Cardiac septum (tissue), 1 donor: ENCODE measurements at regions not wholly inside any gene's neighbourhood (a gene's known extent, or its start where the extent isn't known, plus 50 kb on each side); places are given as distances from the start of the nearest gene placed in this dataset.

ENCODE experiments used
- DNase-seq: peaks from one replicate; pipeline ENCODE4 v3.0.0-alpha.2; 2020; ENCODE audit warnings: low spot score
- intact Hi-C: fragments of 100-400 bp; cut with DNase I; formaldehyde crosslinking; loops from one replicate; pipeline ENCODE4 v1.14.0; 2022
- donor health status: DM: no; HTN: no; CAD: no.

DNA sequence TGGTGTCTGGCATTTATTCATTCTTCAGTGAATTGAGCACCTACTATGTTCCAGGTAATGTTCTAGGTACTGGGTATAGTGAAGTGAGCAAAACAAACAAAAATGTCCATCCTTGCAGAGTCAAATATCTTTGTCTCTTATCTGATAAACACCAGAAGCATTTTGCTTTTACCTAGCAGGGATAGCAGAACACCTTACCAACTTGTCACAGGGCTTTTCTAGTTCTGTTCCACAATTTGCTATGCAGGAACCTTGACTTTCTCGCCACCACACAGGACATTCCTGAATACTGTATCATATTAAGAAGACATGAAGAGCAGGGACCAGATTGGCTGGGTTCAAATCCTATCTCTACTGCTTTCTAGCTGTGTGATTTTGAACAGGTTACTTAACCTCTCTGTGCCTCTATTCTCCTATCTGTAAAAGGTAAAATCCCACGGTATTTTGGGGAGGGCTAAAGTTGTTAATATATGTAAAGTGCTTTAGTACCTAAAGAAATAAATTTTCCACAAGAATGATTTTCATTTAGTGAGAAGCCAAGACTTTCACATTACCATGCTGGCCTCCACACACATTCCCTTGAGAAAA is 214.5 kb upstream of the S100G start:
- no peak for DNase-seq
- intact Hi-C loops, result loop anchor here (5.0 to 10.0 kb wide), 2 partner anchors 227 to 311 kb away; partner anchors contain the start of gene GRPR

DNA sequence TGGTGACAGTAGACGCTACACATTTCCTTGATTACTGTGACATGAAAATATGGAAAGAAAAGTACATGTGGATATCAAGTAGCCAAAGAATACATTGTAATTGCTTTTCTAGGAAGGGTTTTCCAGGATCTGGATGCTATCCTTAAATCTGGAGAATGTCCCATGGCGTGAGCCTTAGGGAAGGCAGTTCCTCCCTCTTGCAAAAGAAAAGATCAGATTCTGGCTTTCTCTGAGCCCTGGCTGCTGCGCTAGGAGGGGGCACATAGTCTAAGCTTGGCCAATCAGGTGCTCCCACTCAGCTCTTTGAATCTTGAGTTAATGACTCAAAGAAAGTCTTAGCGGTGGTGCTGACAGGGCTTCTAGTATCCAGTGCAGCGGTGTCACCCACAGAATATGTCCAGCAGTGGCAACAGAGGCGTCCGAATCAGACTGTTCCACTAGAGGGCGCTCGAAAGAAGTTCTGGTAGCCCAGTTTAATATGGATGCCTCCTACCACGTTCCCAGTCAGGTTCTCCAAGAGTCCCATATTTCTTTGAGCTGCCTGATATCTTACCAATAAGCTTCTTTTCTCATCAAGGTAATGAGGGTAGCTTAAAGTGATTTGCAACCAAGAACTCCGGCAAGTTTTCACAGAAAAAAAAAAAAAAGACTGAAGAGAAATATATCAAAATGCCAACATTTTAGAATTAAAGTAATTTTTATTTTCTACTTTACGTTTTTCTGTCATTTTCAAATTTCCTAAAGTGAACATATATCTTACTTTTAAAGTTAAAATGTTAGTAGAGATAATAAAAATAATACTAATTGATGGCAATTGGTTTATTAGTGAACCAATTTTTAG is 213.4 kb upstream of the S100G start:
- DNase-seq, result peak; percentile 77
- intact Hi-C loops, result loop anchor here (5.0 to 10.0 kb wide), 2 partner anchors 226 to 312 kb away; partner anchors contain the start of gene GRPR

DNA sequence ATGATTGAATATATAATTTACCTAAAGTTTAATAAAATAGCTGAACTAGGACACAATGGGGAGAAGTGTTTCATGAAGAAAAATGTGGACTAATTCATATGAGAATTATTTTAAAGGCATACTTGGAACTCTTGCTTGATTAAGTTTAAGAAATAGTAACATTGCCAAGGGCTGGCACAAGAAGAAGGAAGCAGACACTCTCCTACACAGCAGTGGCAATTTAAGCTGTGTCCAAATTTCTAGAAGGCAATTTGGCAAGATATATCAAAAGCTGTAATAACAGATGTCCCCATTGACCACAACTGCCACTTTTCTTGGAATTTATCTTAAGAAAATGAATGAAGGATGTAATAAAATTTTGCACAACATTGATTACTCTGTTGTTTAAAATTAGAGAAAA is 209.5 kb upstream of the S100G start:
- intact Hi-C loops, result no loop called here
- DNase-seq, result no peak

DNA sequence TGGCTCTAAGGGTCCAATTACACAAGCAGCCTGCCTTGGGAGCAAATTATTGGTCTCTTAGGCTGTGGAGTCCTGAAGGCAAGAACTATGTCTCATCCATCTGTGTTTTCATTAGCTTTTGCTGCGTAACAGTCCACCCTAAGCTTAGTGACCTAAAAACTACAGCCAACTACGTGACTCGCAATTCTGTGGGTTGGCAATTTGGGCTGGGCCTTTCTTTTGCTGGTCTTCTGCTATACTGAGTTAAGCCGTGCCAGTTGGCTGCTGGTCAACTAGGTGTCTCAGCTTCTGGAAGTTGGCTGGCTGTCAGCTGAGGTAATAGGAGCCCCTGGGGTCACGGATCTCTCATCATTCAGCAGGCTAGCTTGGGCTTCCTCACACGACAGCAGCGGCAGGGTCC is 205.6 kb upstream of the S100G start:
- no peak for DNase-seq
- intact Hi-C loops, result no loop called here

DNA sequence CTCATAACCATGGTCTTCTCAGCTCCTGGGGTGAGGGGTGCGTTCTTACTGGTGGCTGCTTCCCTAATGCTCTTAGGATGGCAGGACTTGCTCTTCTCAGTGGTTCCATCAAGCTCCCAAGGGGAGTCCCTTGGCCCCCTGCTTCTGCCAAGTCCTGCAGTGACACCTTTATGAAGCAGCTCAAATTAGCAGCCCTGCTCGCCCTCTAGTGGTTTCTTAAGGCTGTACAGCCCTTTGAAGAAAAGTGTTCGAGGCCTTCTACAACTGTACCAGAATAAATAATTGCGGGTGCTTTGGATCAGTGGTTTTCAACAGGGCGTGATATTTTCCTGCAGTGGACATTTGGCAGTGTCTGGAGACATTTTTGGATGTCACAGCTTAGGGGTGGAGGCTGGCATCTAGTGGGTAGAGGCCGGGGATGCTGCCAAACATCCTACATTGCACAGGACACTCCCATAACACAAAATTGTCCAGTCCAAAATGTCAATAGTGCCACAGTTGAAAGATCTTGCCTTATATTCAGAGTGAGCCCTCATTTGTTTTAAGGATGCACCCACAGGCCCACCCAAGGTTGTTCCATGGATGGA is 204.7 kb upstream of the S100G start:
- intact Hi-C loops, result no loop called here
- DNase-seq, result no peak

DNA sequence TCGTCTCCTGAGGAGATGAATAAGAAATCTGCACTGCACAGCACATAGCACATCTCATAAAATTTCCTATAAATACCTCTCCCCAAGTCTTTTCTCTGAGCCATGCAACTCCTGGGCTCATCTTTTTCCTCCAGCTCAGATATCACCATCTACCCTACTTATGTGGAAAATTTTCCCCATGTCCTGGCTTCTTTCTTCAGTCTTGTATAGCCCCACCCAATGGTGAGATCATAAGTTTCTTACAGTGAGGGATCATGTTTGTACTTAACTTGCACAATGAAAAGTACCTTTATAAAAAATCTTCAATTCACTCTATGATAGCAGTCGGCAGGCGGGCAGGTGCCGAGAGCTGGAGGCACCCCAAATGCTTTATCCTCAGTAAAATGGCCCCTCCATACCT is 198.6 kb upstream of the S100G start:
- no peak for DNase-seq
- intact Hi-C loops, result no loop called here

DNA sequence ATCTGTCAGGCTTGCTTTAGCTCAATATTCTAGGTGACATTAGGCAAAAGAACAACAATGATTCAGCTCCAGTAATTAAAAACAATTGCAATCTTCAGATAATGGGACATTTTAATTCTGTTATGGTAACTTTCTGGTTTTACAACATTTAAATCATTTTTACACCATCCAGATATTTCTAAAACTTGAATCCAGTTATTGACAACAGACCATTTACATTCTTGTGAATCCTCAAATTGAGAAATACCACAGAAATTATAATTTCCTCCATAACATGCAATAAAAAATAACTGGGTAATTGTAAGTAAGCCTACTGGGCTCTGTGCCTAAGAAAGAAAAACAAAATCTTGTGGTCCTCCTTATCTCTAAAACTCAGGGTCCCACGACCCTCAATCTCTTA is 195.0 kb upstream of the S100G start:
- DNase-seq, result no peak
- intact Hi-C loops, result no loop called here

DNA sequence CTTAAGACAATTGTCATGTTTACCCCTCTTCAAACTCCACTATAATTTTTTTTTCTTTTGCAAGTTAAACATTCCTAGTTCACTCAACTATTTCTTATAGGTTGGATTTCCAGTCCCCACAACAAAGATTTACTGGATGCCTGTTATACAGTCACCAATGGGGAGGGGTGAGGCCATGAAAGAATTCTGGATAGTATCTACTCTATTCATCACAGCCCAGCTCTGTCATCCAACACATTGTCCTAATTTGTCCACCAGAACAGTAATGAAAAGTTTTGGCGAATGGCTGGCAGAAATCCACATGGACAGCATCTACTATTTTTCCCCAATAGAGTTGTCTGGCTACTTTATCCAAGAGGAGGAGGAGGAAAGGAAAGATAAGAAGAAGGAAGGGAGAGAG is 192.7 kb upstream of the S100G start:
- DNase-seq, result no peak

DNA sequence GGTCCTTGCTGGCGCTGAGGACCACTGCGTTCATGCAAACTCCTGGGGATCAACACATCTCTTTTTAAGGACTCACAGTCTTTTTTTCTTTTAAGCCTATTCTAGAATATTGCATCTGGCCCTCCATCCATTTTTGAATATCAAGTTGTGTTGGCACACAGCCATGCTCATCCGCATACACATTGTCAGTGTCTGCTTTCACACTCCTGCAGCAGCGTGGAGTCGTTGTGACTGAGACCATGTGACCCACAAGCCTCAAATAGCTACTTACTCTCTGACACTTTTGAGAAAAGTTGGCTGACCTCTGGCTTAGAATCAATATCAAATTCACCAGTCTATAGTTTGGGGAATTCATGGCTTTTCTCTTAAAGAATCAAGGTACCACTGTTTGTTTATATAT is 191.8 kb upstream of the S100G start:
- no peak for DNase-seq
- intact Hi-C loops, result no loop called here

More for the DNA sequence above, 192.7 kb upstream of the S100G start:
- intact Hi-C loops, result no loop called here

DNA sequence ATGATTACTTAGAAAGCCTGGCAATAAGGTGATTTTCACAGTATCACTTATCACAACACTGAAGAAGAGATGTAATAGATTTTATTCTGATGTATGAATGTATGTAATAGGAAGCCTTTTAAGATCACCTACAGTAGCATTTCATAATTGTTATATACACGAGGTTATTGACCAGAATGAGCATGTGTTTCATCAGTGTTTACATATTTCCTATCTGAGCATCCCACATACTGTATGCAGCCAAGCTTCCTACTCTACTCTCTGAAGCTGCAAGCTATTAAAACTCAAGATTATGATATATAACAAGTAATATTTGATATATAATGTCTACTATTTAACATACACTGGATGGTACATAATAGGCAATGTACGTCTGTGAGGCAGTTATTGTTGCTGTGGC is 190.9 kb upstream of the S100G start:
- intact Hi-C loops, result no loop called here
- DNase-seq, result no peak

DNA sequence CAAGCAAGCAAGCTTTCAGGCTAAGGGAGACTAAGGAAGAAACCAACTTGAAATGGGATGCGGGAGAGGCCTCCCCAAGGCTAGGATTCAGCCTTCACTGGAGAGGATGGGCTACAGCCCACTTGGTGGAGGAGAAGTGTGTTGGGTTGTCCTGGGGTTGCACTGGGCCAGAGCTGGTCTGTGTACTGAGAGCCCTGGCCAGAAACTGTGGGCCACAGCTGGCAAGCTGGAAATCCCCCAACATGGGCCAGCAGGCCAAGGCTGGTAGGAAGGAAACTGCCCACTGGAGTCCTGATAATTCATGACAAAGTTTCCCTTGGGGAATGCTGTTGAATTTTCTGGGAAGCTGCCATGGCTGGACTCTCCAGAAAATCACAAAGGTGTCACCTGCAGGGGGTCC is 188.0 kb upstream of the S100G start:
- intact Hi-C loops, result no loop called here

DNA sequence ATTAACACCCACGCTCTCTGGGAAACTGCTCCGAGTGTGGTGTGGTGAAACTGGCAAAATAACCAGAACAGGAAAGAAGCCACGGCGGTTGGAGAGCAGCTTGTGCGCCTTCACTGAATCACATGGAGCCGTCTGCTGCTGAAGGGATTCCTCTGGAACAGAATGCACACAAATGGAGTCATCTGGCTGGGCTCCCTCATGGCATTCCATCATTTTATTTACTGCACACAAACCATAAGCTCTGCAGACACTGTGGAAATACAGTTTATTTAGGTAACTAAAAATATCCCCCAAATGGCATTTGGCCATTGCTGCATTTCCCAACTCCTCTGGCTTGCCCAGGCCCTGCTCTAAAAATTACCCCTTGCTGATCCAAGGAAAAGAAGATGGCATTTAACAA is 187.0 kb upstream of the S100G start:
- intact Hi-C loops, result no loop called here
- DNase-seq, result no peak

More for the DNA sequence above, 188.0 kb upstream of the S100G start:
- no peak for DNase-seq

DNA sequence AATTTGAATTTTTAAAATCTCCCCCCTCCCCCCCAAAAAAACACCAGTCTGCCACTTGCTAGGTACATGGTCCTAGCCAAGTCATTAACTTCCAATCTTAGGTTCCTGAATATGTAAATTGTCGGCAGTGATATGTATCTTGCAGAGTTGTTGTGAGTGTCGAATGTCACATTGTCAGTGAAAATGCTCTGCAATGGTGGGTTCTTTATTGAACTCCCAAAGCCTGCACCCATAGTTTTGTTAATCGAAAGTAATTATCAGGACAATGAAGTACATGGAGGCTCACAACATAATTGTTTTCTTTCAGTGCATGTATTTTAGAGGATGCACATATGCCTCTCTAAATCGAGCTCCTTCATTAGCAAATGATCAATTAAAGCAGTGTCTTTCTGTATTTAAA is 185.6 kb upstream of the S100G start:
- intact Hi-C loops, result no loop called here
- no peak for DNase-seq

DNA sequence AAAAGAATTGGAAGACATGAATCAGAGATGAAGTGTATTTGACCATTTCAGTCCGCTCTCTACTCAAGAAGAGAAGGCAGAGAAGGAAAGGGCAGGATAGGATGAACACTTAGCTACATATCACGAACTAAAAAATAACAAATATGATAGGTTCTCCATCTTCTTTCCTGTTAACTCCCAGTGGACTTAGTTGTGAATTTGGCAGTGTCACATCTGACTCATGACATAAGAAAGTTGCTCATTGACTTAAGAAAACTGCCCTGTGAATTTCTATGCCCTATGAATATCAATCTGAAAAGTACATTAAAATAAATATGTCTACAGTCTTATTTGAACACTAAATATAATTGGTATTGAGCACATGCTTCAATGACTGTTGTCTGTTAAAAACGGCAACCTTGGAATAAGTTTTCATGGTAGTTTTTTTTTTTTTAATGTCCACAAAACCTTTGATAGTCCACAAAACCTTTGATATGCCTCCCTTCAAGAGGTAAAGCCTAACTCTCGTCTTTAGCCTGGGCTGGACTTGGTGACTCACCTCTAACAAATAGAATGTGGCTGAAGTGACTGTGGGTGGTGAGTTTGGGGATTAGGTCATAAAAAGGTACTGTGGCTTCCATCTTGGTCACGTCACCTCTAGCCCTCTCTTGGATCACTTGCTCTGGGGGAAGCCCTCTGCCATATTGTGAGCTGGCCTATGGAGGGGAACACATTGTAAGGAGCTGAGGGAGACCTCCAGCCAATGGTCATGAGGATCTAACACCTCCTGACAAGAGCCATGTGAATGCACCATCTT is 184.7 kb upstream of the S100G start:
- intact Hi-C loops, result no loop called here
- no peak for DNase-seq

DNA sequence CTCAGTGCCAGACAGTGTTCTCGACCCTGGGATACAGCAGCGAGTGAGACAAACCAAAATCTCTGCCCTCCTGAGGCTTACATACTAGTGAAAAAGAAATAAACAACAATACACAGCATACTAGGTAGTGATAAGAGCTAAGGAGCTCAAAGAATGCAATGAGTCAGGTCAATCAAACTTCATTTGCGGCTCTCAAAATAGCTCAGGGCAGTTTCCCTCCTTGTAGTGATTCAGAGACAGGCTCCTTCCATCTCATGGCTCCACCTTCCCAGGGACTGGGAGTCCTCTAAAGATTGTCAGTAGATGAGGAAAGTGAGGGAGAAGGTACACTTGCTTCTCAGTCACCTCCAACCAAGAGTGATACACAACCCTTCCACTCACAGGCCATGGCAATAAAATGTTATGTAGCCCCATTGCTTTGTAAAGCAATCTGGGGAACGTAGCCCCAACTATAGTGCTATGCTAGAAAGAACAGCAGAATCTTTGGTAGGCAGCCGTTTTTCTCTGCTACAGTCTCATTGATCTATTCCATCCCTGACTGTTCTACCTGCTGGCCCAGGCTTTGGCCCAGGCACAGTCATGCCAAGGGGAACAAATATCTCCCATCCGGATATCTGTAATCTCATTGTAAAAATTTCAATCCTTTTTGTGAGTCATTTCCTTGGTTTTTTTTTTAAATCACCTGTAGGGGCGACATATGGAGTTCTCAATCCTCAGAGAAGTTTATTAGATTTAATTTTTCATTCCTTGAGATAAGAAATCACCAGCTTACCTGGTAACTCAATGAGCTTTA is 183.1 kb upstream of the S100G start:
- intact Hi-C loops, result no loop called here
- no peak for DNase-seq

DNA sequence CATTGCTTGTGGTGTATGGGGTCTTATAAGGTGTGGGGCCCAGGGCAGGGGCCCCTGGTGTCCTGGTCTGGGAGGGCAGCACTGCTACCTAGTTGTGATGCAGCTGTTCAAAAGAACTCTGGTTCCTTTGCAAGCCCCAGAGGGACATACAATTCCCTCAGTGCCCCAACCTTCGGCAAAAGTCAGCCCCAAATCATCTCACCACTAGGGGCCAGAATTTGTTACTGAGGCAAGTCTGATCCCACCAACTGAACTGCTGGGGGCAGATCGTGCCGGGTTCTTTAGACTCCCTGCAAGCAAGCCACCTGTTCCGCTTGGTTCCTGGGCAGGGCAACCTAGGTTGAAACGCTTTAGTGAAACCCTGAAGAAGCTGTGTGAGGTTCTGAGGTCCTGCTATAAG is 180.1 kb upstream of the S100G start:
- no peak for DNase-seq
- intact Hi-C loops, result no loop called here

DNA sequence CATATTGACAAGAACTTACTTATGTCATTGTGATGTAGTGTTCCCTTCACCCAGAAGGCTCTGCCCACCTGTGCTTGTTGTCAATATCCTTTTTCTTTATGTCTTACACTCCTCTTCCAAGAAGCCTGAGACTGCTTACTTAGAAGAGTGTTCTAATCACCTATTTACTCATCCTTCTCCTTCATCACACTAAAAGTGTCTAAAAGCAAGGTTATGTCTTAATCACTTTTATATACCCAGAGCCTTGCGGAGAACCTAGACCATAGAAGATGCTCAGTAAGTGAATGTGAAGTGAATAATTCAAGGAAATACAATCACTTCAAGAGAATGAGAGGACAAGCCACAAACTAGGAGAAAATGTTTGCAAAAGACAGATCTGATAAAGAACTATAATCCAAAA is 177.6 kb upstream of the S100G start:
- intact Hi-C loops, result no loop called here
- no peak for DNase-seq

DNA sequence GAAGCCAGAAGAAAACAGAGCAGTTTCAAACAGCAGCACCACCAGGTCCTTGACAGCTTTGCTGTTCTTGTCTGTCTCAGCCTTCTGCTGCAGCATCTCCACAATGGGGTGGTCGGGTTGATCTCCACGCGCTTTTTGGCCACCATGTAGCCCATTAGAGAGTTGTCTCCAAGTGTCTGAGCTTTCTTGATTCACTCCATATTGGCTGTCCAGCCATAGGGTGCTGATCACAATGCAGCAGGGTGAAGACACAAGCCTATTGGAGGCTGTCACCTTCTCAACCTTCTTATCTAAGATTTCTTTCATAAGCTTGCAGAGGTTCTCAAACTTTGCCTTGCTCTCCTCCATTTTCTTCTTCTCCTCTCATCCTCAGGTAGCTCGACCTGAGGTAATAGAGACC is 175.4 kb upstream of the S100G start:
- intact Hi-C loops, result no loop called here
- no peak for DNase-seq

DNA sequence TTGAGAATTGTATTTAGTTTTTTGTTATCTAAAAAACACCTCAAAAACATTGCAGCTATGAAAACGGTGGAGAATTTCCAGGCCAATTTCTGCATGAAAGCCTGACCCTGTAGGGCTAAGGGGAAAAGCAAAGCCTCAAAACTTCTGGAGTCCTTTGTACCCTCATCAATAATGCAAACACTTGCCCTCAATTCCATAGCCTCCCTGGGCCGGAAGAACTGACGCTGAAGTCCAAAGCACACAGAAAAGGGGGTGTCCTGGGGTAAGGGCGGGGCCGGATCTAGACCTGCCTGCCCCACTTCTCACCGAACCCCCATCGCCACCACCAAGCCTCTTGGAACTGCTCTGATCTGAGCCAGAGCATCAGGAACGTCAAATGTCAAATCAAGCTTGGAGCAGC is 173.9 kb upstream of the S100G start:
- intact Hi-C loops, result no loop called here
- DNase-seq, result no peak
